Upper lobe of left lung (tissue), 6 donors: ENCODE measurements at regions not wholly inside any gene's neighbourhood (a gene's known extent, or its start where the extent isn't known, plus 50 kb on each side); places are given as distances from the start of the nearest gene placed in this dataset.

Source experiments
- ATAC-seq, 2 donors: fragments of 200-7000 bp; cut with Tn5 transposase; one replicate each; pipeline ENCODE4 v1.9.1; 2022; ENCODE audit warnings: mild to moderate bottlenecking in 2 of 2, moderate library complexity in 2 of 2; ENCODE audit not compliant: low FRiP score in 2 of 2
- DNase-seq, 2 donors: peaks; one replicate each; pipeline ENCODE4 v3.0.0-alpha.2; 2019 to 2020
- H3K27ac ChIP-seq, 4 donors: fragments of 200-600 bp; sonication (generic); one replicate each; pipeline ENCODE4 v1.5.1; 2016 to 2019
- H3K27me3 ChIP-seq, 4 donors: fragments of 200-600 bp; sonication (generic); one replicate each; pipeline ENCODE4 v1.5.1; 2017 to 2019
- H3K36me3 ChIP-seq, 4 donors: fragments of 200-600 bp; sonication (generic); one replicate each; pipeline ENCODE4 v1.5.1; 2016 to 2019
- H3K4me1 ChIP-seq, 4 donors: fragments of 200-600 bp; sonication (generic); one replicate each; pipeline ENCODE4 v1.5.1; 2018 to 2019
- H3K4me3 ChIP-seq, 4 donors: fragments of 200-600 bp; sonication (generic); one replicate each; pipeline ENCODE4 v1.5.1; 2017 to 2019; ENCODE audit warnings: mild to moderate bottlenecking in 2 of 4, moderate library complexity in 1 of 4
- H3K9me3 ChIP-seq, 4 donors: fragments of 200-600 bp; sonication (generic); one replicate each; pipeline ENCODE4 v1.5.1; 2018 to 2019
- EP300 ChIP-seq, 4 donors: sonication (generic); formaldehyde crosslinking; IDR thresholded peaks; one replicate each; pipeline ENCODE4 v1.5.1; 2017; ENCODE audit warnings: antibody characterized with exemption in 4 of 4, control low read depth in 2 of 4
- POLR2A ChIP-seq, 4 donors: fragments of 450-650 bp; IDR thresholded peaks; one replicate each; pipeline ENCODE4 v1.5.1; 2016 to 2017; ENCODE audit warnings: antibody characterized with exemption in 4 of 4, mild to moderate bottlenecking in 2 of 4
- POLR2AphosphoS5 ChIP-seq, 2 donors: sonication (generic); formaldehyde crosslinking; IDR thresholded peaks; one replicate each; pipeline ENCODE4 v1.5.1; 2017; ENCODE audit warnings: antibody characterized with exemption in 2 of 2
- WGBS, 2 donors: methylation state at CpG; one replicate each; pipeline ENCODE4 v1.1.5; 2017 to 2018; 5-methylcytosine and 5-hydroxymethylcytosine counted together
- TF ChIP-seq, protein P1 (sequence below), 6 experiments: fragments of 450-650 bp in 4 of 6; fragments of 200-600 bp in 2 of 6; sonication (generic) in 2 of 6; IDR thresholded peaks; one replicate each; pipeline ENCODE4 v1.5.1; 2016 to 2019; ENCODE audit warnings: antibody characterized with exemption in 6 of 6
- donor health status: DM: no; HTN: no; CAD: no; lungs with moderate emphysema.
- donor health status: DM: no; HTN: yes; CAD: no; lungs with severe emphysema.

DNA sequence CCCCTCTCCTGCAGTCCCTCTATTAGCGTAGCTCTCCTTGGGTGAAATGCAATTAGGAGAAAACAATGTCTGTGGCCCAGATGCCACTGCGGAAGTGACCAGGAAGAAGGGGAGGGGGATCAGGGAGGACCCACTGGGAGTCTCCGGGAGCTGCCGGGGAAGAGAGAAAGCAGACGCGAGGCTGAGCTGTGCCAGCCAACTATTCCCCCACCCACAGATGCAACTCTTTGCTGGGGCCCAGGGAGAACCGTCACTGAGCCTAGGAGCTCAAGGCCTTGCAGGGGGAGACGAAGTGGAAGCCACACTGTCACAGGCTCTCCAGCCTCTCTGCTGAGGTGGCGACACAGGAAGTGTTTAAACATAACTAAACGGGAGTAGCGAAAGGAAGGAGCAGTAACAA lies 149.2 kb downstream of the BCOR start:
- WGBS, 2 donors, result 34 to 60% methylated on average over 1 to 11 of the region's 11 CpGs
- TF ChIP-seq POLR2A (IDR thresholded peaks at IDR 0.05), result no peak
- no peak for TF ChIP-seq EP300 (IDR thresholded peaks at IDR 0.05)
- H3K27me3 ChIP-seq, result no peaks in the 10 kb centered on the region
- no peak overlapping the region for H3K27ac ChIP-seq
- no peak for ATAC-seq
- no peak for DNase-seq
- H3K9me3 ChIP-seq, result peaks cover 0 to 2% (median 0%) of the 10 kb centered on the region in 4 donors
- H3K4me3 ChIP-seq, result no peak overlapping the region
- no peaks in the 10 kb centered on the region for H3K36me3 ChIP-seq
- H3K4me1 ChIP-seq, result peaks cover 0 to 14% (median 1%) of the 10 kb centered on the region in 4 donors

DNA sequence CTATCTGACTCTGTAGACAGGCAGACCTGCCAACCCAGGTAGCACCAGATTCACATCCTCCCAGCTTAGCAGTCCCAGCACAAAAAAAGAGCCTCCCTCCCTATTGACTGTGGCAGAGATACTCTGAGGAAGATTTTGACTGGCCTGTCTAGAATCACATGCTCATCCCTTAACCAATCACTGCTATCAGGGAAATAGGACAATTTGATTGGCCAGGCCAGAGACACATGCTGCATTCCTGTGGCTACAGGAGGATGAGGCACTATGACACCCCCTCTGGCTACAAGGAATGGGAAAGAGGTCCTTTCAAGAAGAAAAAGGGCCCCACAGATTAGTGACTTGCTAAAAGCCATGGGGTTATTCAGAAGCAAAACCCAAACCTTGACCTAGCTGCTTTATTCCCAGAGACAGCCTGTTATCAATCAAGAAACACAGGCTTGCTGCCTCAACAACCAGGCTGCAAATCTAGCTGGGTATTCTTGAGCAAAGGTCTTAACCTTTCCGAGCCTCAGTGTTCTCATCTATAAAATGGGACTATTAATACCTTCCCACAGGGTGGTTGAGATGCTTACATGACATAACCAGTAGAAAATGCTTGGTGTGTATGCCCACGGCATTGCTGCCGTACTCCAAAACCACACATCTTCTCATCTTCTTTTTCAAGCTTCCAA lies 147.6 kb downstream of the BCOR start:
- no peak overlapping the region for H3K4me3 ChIP-seq
- 84 to 100% methylated on average over 2 to 3 of the region's 3 CpGs for WGBS, 2 donors
- no peak for TF ChIP-seq POLR2AphosphoS5 (IDR thresholded peaks at IDR 0.05)
- no peak for TF ChIP-seq POLR2A (IDR thresholded peaks at IDR 0.05)
- TF ChIP-seq, protein P1, sequence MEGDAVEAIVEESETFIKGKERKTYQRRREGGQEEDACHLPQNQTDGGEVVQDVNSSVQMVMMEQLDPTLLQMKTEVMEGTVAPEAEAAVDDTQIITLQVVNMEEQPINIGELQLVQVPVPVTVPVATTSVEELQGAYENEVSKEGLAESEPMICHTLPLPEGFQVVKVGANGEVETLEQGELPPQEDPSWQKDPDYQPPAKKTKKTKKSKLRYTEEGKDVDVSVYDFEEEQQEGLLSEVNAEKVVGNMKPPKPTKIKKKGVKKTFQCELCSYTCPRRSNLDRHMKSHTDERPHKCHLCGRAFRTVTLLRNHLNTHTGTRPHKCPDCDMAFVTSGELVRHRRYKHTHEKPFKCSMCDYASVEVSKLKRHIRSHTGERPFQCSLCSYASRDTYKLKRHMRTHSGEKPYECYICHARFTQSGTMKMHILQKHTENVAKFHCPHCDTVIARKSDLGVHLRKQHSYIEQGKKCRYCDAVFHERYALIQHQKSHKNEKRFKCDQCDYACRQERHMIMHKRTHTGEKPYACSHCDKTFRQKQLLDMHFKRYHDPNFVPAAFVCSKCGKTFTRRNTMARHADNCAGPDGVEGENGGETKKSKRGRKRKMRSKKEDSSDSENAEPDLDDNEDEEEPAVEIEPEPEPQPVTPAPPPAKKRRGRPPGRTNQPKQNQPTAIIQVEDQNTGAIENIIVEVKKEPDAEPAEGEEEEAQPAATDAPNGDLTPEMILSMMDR (IDR thresholded peaks at IDR 0.05), result no peak
- TF ChIP-seq EP300 (IDR thresholded peaks at IDR 0.05), result no peak
- H3K27me3 ChIP-seq, result no peaks in the 10 kb centered on the region
- no peak for DNase-seq
- H3K27ac ChIP-seq, result no peak overlapping the region
- peaks cover 0 to 24% (median 6%) of the 10 kb centered on the region in 4 donors for H3K4me1 ChIP-seq
- no peak for ATAC-seq
- no peaks in the 10 kb centered on the region for H3K9me3 ChIP-seq
- H3K36me3 ChIP-seq, result no peaks in the 10 kb centered on the region

DNA sequence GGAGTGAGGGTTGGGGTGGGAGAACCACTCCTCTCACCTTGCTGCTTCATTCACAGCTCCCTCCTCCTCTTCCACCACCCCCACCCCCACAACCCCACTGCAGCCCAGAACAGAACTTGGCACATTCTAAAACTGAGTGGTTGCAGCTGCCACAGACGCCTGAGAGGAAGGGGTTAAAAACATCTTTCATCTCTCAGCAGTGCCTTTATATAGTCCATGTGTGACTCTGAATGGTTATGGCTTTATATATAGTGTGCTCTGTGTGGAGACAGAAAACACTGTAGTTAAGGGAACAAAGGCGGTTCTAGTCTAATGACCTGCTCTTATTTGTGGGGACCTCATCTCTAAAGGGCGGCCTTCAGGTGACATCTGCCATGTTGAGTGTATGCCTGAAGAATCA lies 144.8 kb downstream of the BCOR start:
- peaks cover 0 to 24% (median 6%) of the 10 kb centered on the region in 4 donors for H3K4me1 ChIP-seq
- 86 to 92% methylated on average over 2 to 3 of the region's 3 CpGs for WGBS, 2 donors
- no peak overlapping the region for H3K4me3 ChIP-seq
- no peak for ATAC-seq
- H3K9me3 ChIP-seq, result no peaks in the 10 kb centered on the region
- no peak for DNase-seq
- no peaks in the 10 kb centered on the region for H3K36me3 ChIP-seq
- no peak overlapping the region for H3K27ac ChIP-seq
- no peak for TF ChIP-seq EP300 (IDR thresholded peaks at IDR 0.05)
- no peak for TF ChIP-seq POLR2A (IDR thresholded peaks at IDR 0.05)
- TF ChIP-seq POLR2AphosphoS5 (IDR thresholded peaks at IDR 0.05), result no peak
- TF ChIP-seq, protein P1 (IDR thresholded peaks at IDR 0.05), result no peak
- H3K27me3 ChIP-seq, result peaks cover 0 to 3% (median 0%) of the 10 kb centered on the region in 4 donors

DNA sequence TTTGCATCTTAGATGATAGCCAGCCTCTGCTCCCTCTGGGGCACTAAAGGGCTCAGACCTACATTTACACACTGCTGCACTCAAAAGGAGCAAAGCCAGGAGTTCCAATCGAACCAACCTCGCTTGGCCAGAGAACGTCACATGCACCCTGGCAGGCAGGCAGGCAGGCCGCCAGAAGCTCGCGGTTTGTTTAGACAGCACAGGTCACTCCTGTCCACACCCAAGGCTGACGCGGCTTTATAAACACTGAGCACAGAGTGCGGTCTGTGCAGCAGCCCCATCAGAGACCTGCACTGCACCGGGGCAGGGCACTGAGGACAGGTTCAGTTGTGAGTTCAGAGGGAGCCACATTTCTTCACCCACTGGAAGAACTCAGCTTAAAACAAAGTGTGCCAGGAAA lies 143.9 kb downstream of the BCOR start:
- H3K4me1 ChIP-seq, result peaks cover 0 to 20% (median 6%) of the 10 kb centered on the region in 4 donors
- 71 to 80% methylated on average over 1 to 10 of the region's 10 CpGs for WGBS, 2 donors
- no peaks in the 10 kb centered on the region for H3K9me3 ChIP-seq
- ATAC-seq (peak in 1 of 2 donors; percentile 84), DNase-seq (peak; percentile 78 to 91)
- H3K4me3 ChIP-seq, result no peak overlapping the region
- no peaks in the 10 kb centered on the region for H3K36me3 ChIP-seq
- peak in 1 of 4 donors; percentile 20 for TF ChIP-seq POLR2A (IDR thresholded peaks at IDR 0.05)
- TF ChIP-seq EP300 (IDR thresholded peaks at IDR 0.05), result peak in 1 of 4 donors; percentile 66
- TF ChIP-seq POLR2AphosphoS5 (IDR thresholded peaks at IDR 0.05), result peak in 1 of 2 donors; percentile 64
- TF ChIP-seq, protein P1 (IDR thresholded peaks at IDR 0.05), result no peak
- no peak overlapping the region for H3K27ac ChIP-seq
- peaks cover 0 to 3% (median 0%) of the 10 kb centered on the region in 4 donors for H3K27me3 ChIP-seq

DNA sequence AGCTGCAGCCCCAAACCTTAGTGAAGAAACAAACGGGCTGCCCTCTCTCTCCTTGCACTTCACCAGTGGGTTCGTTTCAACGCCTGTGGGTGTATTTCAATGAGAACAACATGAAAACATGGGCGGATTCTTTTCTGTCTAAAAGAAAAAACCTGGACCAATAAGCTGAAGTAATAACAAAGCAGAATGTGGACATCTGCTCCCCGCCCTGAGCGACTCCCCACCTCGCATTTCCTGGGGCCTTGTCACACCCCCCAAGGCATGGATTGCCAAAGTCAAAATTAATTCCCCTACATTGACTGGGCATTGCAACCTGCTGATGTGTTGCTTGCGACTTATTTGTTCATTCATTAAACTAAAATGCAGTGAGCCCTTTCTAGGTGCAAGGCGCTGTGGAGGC lies 142.9 kb downstream of the BCOR start:
- TF ChIP-seq EP300 (IDR thresholded peaks at IDR 0.05) (no peak), POLR2A (IDR thresholded peaks at IDR 0.05) (no peak), POLR2AphosphoS5 (IDR thresholded peaks at IDR 0.05) (no peak)
- TF ChIP-seq, protein P1 (IDR thresholded peaks at IDR 0.05), result no peak
- DNase-seq (no peak), ATAC-seq (no peak)
- H3K27me3 ChIP-seq, result peaks cover 0 to 3% (median 0%) of the 10 kb centered on the region in 4 donors
- H3K4me3 ChIP-seq, result no peak overlapping the region
- H3K4me1 ChIP-seq, result peaks cover 0 to 16% (median 6%) of the 10 kb centered on the region in 4 donors
- H3K27ac ChIP-seq, result peak overlapping the region in 1 of 4 donors; percentile 38
- 72 to 85% methylated on average over 6 to 9 of the region's 9 CpGs for WGBS, 2 donors
- H3K36me3 ChIP-seq, result no peaks in the 10 kb centered on the region
- H3K9me3 ChIP-seq, result no peaks in the 10 kb centered on the region
